ENCODE measurements at regions not wholly inside any gene's neighbourhood (a gene's known extent, or its start where the extent isn't known, plus 50 kb on each side); places are given as distances from the start of the nearest gene placed in this dataset.

GRCh38 chr3:185988080-185988815 is 50.4 kb upstream of the TRA2B start:
- intact Hi-C loops (cut with DNase I): loop anchor here in 1 of 2 donors (10.0 kb wide), 1 partner anchor 547 kb away; no protein-coding TSS in a partner anchor
- no peak overlapping the region for H3K27ac ChIP-seq

More at GRCh38 chr3:185988080-185988815, 50.4 kb upstream of the TRA2B start:
- TF ChIP-seq, protein P1, sequence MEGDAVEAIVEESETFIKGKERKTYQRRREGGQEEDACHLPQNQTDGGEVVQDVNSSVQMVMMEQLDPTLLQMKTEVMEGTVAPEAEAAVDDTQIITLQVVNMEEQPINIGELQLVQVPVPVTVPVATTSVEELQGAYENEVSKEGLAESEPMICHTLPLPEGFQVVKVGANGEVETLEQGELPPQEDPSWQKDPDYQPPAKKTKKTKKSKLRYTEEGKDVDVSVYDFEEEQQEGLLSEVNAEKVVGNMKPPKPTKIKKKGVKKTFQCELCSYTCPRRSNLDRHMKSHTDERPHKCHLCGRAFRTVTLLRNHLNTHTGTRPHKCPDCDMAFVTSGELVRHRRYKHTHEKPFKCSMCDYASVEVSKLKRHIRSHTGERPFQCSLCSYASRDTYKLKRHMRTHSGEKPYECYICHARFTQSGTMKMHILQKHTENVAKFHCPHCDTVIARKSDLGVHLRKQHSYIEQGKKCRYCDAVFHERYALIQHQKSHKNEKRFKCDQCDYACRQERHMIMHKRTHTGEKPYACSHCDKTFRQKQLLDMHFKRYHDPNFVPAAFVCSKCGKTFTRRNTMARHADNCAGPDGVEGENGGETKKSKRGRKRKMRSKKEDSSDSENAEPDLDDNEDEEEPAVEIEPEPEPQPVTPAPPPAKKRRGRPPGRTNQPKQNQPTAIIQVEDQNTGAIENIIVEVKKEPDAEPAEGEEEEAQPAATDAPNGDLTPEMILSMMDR (IDR thresholded peaks at IDR 0.05): no peak
- Histone ChIP-seq H3K27me3 (peaks cover 0 to 9% of the 10 kb centered on the region in 2 donors), H3K36me3 (no peaks in the 10 kb centered on the region), H3K4me1 (peaks cover 4 to 9% of the 10 kb centered on the region in 2 donors), H3K9me3 (no peaks in the 10 kb centered on the region), H3K4me3 (no peak overlapping the region)
- ATAC-seq (no peak), DNase-seq (no peak)

All from left lung (tissue), 4 donors.